VCaP (cell line): ENCODE measurements at regions not wholly inside any gene's neighbourhood (a gene's known extent, or its start where the extent isn't known, plus 50 kb on each side); places are given as distances from the start of the nearest gene placed in this dataset.

ENCODE experiments used
- H3K27ac ChIP-seq: fragments of 450-650 bp; 2 replicates; pipeline ENCODE4 v1.5.1; 2017
- CTCF ChIP-seq: fragments of 450-650 bp; conservative IDR thresholded peaks from 2 replicates; pipeline ENCODE4 v1.5.1; 2017; ENCODE audit warnings: mild to moderate bottlenecking, moderate library complexity

GRCh38 chr12:74922117-74922516 is 287.5 kb downstream of the KCNC2 start:
- TF ChIP-seq CTCF = no peak
- no peak overlapping the region for H3K27ac ChIP-seq

DNA sequence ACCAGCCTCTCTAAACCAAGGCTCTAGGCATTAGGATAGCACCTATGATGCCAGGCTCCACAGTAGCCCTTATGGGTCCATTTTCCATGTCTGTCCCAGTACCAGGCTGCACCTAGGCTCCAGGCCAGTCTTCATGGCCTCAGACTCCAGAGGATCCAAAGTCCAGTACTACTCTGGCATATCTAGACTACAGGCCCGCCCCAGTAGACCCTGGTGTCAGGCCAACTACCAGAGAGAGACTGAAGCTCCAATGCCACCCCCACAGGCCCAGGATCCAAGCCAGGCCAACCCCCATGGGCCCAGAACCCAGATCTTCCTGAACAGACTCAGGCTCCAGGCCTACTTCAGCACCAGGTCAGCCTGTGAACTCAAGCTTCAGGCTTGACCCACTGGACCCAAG is 287.0 kb downstream of the KCNC2 start:
- no peak overlapping the region for H3K27ac ChIP-seq
- TF ChIP-seq CTCF = no peak

DNA sequence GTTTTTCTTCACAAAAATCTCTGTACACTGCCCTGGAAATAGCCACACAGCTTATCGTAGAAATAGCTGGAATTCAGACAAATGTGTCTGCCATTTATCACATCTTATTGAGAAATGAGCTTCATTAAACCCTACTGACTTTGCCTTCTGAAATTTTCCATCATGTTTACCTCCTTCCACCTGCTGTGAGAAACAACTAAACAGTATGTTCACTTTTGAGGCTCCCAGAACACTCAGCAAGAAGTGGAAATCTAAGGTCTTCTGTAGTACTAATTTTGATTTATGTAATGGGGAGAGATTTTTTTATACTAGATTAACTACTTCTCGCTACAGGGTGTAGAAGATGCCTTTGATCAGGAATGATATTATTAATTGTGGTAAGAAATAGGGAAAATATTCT is 268.0 kb downstream of the KCNC2 start:
- no peak overlapping the region for H3K27ac ChIP-seq

GRCh38 chr12:74945771-74946198 is 263.9 kb downstream of the KCNC2 start:
- no peak for TF ChIP-seq CTCF

More for the DNA sequence above, 268.0 kb downstream of the KCNC2 start:
- no peak for TF ChIP-seq CTCF

DNA sequence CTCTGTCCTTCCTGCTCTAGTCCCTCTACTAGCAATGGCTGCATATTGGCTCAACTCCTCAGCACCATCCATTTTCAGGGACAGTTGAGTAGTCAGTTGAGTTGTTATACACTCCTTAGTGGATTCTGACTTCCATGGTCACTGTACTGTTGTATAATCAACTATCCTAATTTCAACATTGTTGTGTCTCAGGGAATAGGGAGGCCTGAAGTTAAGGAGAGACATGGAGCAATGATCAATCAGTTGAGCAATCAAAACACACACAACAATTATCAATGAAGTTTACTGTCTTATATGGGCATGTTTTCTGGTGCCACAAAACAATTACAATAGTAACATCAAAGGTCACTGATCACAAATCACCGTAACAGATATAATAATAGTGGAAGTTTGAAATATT is 255.9 kb downstream of the KCNC2 start:
- no peak overlapping the region for H3K27ac ChIP-seq
- no peak for TF ChIP-seq CTCF

More at GRCh38 chr12:74945771-74946198, 263.9 kb downstream of the KCNC2 start:
- no peak overlapping the region for H3K27ac ChIP-seq

DNA sequence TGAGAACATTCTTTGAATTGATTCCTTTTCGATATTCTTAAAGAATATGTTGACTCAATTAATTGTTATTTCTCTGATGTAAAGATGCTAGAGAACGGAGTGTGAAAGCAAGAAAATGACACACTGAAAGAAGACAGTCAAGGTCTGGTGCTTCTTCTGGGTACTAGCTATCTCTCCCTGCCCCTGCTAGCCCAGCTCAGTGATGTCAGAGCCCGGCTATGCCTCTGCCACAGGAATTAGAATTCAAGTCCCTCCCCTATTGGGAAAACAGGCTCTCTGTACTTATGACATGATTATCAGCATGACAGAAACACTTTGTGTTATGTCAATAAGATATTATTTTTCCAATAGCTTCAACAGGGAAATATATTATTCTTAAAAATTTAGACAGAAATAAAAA is 252.4 kb downstream of the KCNC2 start:
- no peak for TF ChIP-seq CTCF

DNA sequence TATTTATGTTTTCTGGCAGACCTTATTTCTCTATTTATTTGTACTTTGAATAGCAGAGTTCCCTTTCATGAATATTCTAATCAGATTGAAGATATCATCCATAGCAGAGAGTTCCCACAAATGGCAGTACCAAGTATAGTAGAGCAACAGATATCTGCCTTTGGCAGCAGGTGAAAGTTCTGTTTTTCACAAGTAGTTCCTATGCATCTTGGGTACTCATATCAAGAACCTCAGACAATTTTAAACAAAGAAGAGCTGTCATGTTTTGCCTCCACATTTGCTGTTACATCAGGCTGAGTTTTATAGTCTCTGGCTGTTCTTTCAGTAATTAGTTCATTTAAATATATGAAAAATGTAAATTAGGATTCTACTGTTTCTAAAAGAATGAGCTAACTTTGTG is 252.0 kb downstream of the KCNC2 start:
- TF ChIP-seq CTCF = no peak
- H3K27ac ChIP-seq = no peak overlapping the region

More for the DNA sequence above, 252.4 kb downstream of the KCNC2 start:
- no peak overlapping the region for H3K27ac ChIP-seq

DNA sequence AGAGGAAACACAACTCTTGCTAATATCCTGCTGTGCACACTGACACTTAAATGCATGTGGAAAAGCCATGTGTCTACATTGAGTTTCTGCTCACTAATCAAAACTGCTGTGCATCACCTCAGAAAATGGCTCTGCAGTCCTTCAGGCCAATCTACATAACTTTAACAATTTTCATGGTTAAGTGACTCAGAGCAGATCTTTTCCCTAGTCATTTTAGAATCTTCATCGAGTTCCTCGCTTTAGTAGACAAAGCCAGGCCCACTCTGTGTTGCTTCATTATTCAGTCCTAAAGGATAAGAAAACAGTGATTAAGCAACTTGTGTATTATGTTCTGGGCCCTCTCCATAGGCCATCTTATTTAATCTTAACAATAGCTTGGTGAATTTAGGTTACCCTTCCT is 250.0 kb downstream of the KCNC2 start:
- no peak overlapping the region for H3K27ac ChIP-seq
- no peak for TF ChIP-seq CTCF
